HG03103 (cell line): ENCODE measurements at regions not wholly inside any gene's neighbourhood (a gene's known extent, or its start where the extent isn't known, plus 50 kb on each side); places are given as distances from the start of the nearest gene placed in this dataset.
"Not testable (repeated sequence)": the region's sequence is repeated elsewhere in the genome, so short reads cannot be mapped to it uniquely, and the experiment has no call there.

Experiments
- ATAC-seq: cut with Tn5 transposase; IDR thresholded peaks from one replicate; pipeline ENCODE4 v1.9.1; 2021; ENCODE audit warnings: low read depth; ENCODE audit not compliant: unreplicated experiment

DNA sequence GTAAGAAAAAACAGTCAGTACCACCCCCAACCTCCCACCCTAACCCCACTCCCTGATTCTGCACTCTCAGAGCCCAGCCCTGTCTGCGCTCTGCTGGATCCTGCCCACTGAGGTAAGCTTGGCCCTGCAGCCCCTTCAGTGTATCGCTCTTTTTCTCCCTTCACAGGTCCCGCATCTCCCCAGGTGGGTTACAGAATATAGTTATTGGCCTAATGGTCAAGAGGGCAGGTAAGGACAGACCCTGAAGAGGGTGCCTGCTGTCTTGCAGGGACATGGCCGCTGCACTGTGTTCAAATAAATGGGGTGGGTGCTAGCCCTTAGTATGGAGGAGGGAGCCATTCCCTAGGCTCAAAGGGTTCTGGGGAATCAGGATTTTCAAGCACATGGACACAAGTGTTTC lies 135.7 kb downstream of the ADSS2 start:
- ATAC-seq: no peak

DNA sequence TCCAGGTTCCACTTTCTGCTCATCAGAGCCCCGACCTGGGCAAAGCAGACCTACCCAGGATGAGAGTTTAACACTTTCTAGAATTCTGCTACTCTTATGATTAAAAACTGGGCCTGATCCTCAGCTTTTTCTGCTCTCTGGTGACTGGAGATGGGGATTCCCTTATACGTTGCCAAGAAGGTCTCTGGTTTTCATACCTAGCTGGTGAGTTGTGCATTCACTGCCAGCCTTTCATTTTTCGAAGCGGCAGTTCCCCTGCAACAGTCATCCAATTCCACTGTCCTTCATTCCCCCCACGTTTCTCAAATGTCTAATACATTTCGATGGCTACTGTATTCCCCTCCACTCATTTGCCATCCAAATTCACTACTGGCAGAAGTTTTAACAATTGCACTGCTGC lies 135.3 kb downstream of the ADSS2 start:
- no peak for ATAC-seq

DNA sequence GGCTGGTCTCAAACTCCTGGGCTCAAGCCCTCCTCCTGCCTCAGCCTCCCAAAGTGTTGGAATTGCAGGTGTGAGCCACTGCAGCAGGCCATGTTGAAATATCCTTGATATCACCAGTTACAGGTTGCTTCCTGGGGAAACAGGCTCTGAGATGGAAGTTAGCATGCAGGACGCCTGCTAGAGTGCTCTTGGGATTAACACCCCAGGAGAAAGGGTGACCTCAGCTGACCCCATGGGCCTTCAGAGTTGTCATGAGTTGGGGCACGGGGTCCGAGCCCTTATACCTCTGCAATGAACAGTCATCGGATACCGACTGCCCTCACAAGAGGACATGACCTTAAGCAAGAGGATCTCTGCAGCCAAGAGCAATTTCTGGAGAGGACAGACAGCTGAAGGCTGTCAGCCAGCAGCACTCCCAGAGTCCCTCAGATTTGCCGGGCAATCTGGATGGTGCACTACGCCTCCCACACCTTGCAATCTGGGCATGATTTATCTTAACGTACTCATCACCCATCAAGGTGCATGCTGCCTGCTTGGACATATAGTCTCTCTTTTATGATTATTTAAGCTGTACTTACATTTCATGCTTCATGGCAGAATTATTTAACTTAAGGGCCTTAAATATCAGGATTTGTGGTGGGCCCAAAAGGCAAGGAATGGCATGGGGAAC lies 134.6 kb downstream of the ADSS2 start:
- no peak for ATAC-seq

GRCh38 chr1:244318078-244318477 lies 133.6 kb downstream of the ADSS2 start:
- no peak for ATAC-seq

DNA sequence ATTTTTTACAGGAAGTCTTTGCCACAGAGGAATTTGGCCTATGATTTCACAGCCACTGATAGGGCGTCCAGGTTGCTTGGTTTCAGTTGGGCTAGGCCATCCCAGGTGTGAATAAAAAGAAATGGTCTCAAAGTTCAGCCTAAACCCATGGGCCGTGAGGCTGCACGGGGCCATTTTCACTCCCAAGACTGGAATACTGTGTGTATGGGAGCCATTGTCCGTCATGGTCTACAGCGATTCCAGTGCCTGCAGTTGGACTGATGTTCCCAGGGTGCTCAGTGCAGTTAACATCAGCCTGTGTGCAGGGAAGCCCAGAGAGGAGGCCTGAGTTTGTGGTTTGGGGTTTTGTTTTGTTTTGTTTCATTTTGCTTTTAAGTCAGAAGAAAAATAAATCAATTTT lies 133.2 kb downstream of the ADSS2 start:
- ATAC-seq: no peak

- peak; percentile 71 for ATAC-seq
Observed at GRCh38 chr1:244319283-244320132, 132.2 kb downstream of the ADSS2 start.

GRCh38 chr1:244322181-244322580 lies 129.5 kb downstream of the ADSS2 start:
- ATAC-seq: no peak

GRCh38 chr1:244322791-244323521 lies 128.8 kb downstream of the ADSS2 start:
- ATAC-seq: no peak

- ATAC-seq: no peak
Observed at GRCh38 chr1:244324176-244324883, 127.4 kb downstream of the ADSS2 start.

- ATAC-seq: peak; percentile 87
Observed at GRCh38 chr1:244325056-244325758, 126.5 kb downstream of the ADSS2 start.

DNA sequence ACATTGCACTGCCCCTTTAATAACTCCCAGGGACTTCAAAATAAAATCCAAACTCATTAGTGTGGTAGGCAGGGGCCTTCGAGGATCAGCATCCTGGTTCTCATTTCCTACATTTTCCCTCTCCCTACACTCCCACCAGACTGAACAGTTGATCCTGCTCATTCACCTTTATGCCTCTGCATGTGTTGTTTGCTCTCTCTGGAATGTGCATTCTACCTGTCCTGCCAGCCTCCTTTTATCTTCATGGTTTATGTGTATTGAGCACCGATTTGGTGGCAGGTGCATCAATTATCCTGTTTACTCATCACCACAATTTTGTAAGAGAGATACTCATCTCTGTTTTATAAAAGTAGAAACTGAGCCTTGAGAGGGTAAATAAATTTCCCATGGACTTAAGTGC lies 125.0 kb downstream of the ADSS2 start:
- no peak for ATAC-seq

GRCh38 chr1:244327533-244327932 lies 124.2 kb downstream of the ADSS2 start:
- no peak for ATAC-seq

DNA sequence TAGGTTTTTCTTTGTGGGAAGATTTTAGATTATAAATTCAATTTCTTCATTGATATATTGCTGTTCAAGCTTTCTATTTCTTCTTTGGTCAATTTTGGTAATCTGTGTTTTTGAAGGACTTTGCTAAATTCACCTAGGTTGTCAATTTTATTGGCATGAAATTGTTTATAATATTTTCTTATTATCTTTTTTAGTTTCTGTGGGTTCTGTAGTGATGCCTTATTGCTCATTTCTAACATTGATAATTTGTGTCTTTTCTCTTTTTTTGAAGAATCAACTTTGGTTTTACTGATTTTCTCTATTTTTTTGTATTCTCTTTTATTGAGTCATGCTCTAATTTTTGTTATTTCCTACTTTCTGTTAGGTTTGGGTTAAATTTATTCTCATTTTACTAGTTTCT lies 123.2 kb downstream of the ADSS2 start:
- no peak for ATAC-seq

DNA sequence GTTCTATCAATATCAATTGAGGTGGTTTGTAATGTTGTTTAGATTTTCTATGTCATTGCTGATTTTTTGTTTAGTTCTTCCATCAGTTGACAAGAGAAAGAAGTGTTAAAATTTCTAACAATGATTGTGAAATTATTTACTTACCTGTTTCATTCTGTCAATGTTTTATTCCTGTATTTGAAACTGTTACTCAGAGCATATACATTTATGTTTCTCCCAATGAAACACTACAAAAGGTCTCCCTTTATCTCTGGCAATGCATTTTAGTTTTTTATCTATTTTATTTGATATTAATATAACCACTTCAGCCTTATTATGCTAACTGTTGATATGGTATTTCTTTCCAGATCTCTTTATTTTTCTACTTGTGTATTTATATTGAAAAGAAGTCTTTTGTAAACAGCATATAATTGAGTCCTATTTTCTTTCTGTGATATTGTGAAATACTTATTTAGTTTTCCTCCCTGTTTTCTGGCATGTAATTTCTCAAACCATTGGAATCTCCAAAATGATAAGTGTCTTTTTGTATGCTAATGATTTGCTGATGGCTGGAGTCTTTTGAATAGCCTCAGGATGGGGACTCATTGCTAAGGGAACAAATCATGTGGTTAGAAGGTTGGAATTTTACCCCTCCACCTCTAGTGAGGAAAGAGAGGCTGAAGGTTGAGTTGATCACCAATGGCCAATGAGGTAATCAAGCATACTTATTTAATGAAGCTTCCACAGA lies 122.0 kb downstream of the ADSS2 start:
- no peak for ATAC-seq

DNA sequence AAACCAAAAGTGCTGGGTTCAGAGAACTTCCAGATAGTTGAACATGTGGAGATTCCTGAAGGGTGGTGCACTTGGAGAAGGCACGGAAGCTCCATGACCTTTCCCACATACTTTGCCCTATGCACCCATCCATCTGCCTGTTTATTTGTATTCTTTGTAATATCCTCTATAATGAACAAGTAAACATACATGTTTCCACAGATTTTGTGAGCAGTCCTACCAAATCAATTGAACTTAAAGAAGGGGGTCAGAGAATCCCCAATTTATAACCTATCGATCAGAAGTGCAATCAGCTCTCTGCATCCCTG lies 121.4 kb downstream of the ADSS2 start:
- ATAC-seq: no peak

GRCh38 chr1:244332761-244333160 lies 118.9 kb downstream of the ADSS2 start:
- not testable (repeated sequence) for ATAC-seq

GRCh38 chr1:244334315-244334714 lies 117.4 kb downstream of the ADSS2 start:
- ATAC-seq: not testable (repeated sequence)

DNA sequence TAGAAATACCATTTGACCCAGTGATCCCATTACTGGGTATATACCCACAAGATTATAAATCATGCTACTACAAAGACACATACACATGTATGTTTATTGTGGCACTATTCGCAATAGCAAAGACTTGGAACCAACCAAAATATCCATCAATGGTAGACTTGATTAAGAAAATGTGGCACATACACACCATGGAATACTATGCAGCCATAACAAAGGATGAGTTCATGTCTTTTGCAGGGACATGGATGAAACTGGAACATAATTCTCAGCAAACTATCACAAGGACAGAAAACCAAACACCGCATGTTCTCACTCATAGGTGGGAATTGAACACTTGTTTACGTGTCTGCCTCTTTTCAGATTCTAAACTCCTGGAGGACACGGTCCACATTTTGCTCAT lies 116.9 kb downstream of the ADSS2 start:
- not testable (repeated sequence) for ATAC-seq

DNA sequence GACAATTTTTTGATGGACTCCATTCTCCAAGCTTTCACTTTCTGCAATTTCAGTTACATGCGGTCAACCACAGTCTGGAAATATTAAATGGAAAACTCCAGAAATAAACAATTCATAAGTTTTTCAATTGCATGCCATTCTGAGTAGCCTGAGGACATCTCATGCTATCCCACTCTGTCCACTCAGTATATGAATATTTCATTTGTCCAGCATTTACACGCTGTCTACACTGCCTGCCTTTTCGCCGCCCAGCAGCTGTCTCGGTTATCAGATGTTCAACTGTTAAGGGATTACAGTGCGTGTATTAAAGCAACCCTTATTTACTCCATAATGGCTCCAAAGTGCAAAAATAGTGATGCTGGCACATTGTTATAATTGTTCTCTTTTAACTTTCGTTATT lies 116.3 kb downstream of the ADSS2 start:
- no peak for ATAC-seq
